CD14-positive monocyte (primary cell): ENCODE measurements at regions not wholly inside any gene's neighbourhood (a gene's known extent, or its start where the extent isn't known, plus 50 kb on each side); places are given as distances from the start of the nearest gene placed in this dataset.

Experiments
- DNase-seq, 3 donors: peaks; one replicate each; pipeline ENCODE4 v3.0.0-alpha.2; 2011 to 2022
- H2AFZ ChIP-seq: 2 replicates; pipeline ENCODE4 v1.6.0; 2012; ENCODE audit warnings: mild to moderate bottlenecking, low read depth, low read length, inconsistent platforms; ENCODE audit not compliant: insufficient read depth, poor library complexity, severe bottlenecking
- H3K27ac ChIP-seq, 2 donors: 1 replicate in 1 of 2; 2 replicates in 1 of 2; pipeline ENCODE4 v1.5.1; 2012 to 2013; ENCODE audit warnings: low read length in 2 of 2, control low read depth in 1 of 2, inconsistent platforms in 1 of 2, low read depth in 1 of 2, mild to moderate bottlenecking in 1 of 2
- H3K27me3 ChIP-seq, 2 donors: one replicate each; pipeline versions ENCODE4 v1.6.0 to v1.6.1; 2011 to 2013; ENCODE audit warnings: low read length in 2 of 2; ENCODE audit not compliant: control insufficient read depth in 2 of 2, insufficient read depth in 2 of 2
- H3K36me3 ChIP-seq, 2 donors: replicated peaks in 1 of 2; 1 replicate in 1 of 2; 2 replicates in 1 of 2; pipeline versions ENCODE4 v1.5.1 to v1.6.1; 2012 to 2013; ENCODE audit warnings: low read length in 2 of 2, control low read depth in 1 of 2, inconsistent platforms in 1 of 2, mild to moderate bottlenecking in 1 of 2; ENCODE audit not compliant: insufficient read depth in 2 of 2, control insufficient read depth in 1 of 2
- H3K4me1 ChIP-seq, 2 donors: 1 replicate in 1 of 2; 2 replicates in 1 of 2; pipeline versions ENCODE4 v1.5.1 to v1.6.1; 2012 to 2013; ENCODE audit warnings: low read length in 2 of 2, control low read depth in 1 of 2, inconsistent platforms in 1 of 2, mild to moderate bottlenecking in 1 of 2, moderate library complexity in 1 of 2; ENCODE audit not compliant: insufficient read depth in 2 of 2, control insufficient read depth in 1 of 2
- H3K4me2 ChIP-seq: replicated peaks from 2 replicates; pipeline ENCODE3; 2012; ENCODE audit warnings: low read length, moderate library complexity, mild to moderate bottlenecking; ENCODE audit not compliant: poor library complexity, severe bottlenecking; ENCODE audit errors: extremely low read depth
- H3K4me3 ChIP-seq, 3 experiments: fragments of 200-600 bp in 1 of 3; sonication (generic) in 1 of 3; replicated peaks in 1 of 3; 1 replicate in 2 of 3; 2 replicates in 1 of 3; pipeline ENCODE4 v1.5.1; 2011 to 2013; ENCODE audit warnings: low read length in 3 of 3, mild to moderate bottlenecking in 3 of 3, control low read depth in 2 of 3, low read depth in 2 of 3, inconsistent platforms in 1 of 3, moderate library complexity in 1 of 3
- H3K79me2 ChIP-seq: 2 replicates; pipeline ENCODE4 v1.6.0; 2012; ENCODE audit warnings: mild to moderate bottlenecking, control low read depth, inconsistent platforms, low read length, moderate library complexity; ENCODE audit not compliant: insufficient read depth
- H3K9ac ChIP-seq: 2 replicates; pipeline ENCODE4 v1.6.0; 2017; ENCODE audit warnings: low read length, mild to moderate bottlenecking; ENCODE audit not compliant: insufficient read depth, poor library complexity, severe bottlenecking
- H3K9me3 ChIP-seq, 2 donors: replicated peaks in 1 of 2; 1 replicate in 1 of 2; 2 replicates in 1 of 2; pipeline versions ENCODE4 v1.5.1 to v1.6.1; 2012 to 2013; ENCODE audit warnings: low read length in 2 of 2, control low read depth in 1 of 2; ENCODE audit not compliant: control insufficient read depth in 1 of 2, insufficient read depth in 1 of 2
- H4K20me1 ChIP-seq: 2 replicates; pipeline ENCODE4 v1.6.0; 2012; ENCODE audit warnings: mild to moderate bottlenecking, low read length, control low read depth, moderate library complexity; ENCODE audit not compliant: insufficient read depth
- H3K27ac Mint-ChIP-seq, 7 donors: one replicate each; pipeline ENCODE4 v1.8.0; 2020; ENCODE audit warnings: mild to moderate bottlenecking in 7 of 7, mixed read lengths in 7 of 7, moderate library complexity in 6 of 7, inconsistent platforms in 2 of 7
- H3K27me3 Mint-ChIP-seq, 3 donors: one replicate each; pipeline ENCODE4 v1.8.0; 2021 to 2022; ENCODE audit warnings: low read depth in 3 of 3, mild to moderate bottlenecking in 3 of 3, mixed read lengths in 3 of 3, moderate library complexity in 3 of 3, inconsistent platforms in 1 of 3
- H3K36me3 Mint-ChIP-seq, 2 donors: one replicate each; pipeline ENCODE4 v1.8.0; 2020; ENCODE audit warnings: mixed read lengths in 2 of 2, inconsistent platforms in 1 of 2, mild to moderate bottlenecking in 1 of 2
- H3K4me1 Mint-ChIP-seq: one replicate; pipeline ENCODE4 v1.8.0; 2020; ENCODE audit warnings: mild to moderate bottlenecking, mixed read lengths
- H3K4me3 Mint-ChIP-seq, 2 donors: one replicate each; pipeline ENCODE4 v1.8.0; 2020; ENCODE audit warnings: mild to moderate bottlenecking in 2 of 2, mixed read lengths in 2 of 2, moderate library complexity in 1 of 2
- H3K9me3 Mint-ChIP-seq, 7 donors: one replicate each; pipeline ENCODE4 v1.8.0; 2020 to 2022; ENCODE audit warnings: mixed read lengths in 7 of 7, mild to moderate bottlenecking in 6 of 7, moderate library complexity in 6 of 7, inconsistent platforms in 2 of 7
- WGBS: methylation state at CpG from one replicate; pipeline ENCODE4 v1.1.5; 2013; ENCODE audit warnings: missing lambda C conversion rate; ENCODE audit not compliant: insufficient coverage; 5-methylcytosine and 5-hydroxymethylcytosine counted together
- intact Hi-C, 2 donors: fragments of 100-400 bp; cut with micrococcal nuclease; formaldehyde crosslinking; loops; one replicate each; pipeline versions ENCODE4 v1.15.0 to v1.15.1; 2023
- TF ChIP-seq, protein P1 (sequence below): fragments of 200-600 bp; IDR thresholded peaks from one replicate; pipeline ENCODE4 v1.8.0; 2022; ENCODE audit warnings: antibody characterized with exemption, mild to moderate bottlenecking

DNA sequence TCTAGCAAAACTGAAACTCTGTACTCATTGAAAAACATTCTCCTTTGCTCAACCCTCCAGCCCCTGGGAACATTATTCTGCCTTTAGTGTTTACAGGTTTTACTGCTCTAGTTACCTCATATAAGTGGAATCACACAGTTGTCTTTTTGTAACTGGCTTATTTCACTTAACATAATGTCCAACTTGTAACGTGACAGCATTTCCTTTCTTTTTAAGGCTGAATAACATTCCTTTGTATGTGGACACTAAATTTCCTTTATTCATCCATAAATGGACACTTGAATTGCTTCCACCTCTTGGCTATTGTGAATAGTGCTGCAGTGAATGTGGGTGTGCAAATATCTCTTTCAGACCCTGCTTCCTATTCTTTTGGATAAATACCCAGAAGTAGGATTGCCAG lies 144.9 kb downstream of the ACTR3 start:
- Histone ChIP-seq H3K36me3 (no peaks in the 10 kb centered on the region), H4K20me1 (no peaks in the 10 kb centered on the region), H3K79me2 (no peaks in the 10 kb centered on the region), H2AFZ (no peak overlapping the region), H3K27ac (no peak overlapping the region), H3K27me3 (no peaks in the 10 kb centered on the region), H3K4me3 (no peak overlapping the region), H3K4me2 (no peak overlapping the region), H3K9ac (no peak overlapping the region), H3K9me3 (no peaks in the 10 kb centered on the region), H3K4me1 (no peaks in the 10 kb centered on the region)
- H3K9me3 Mint-ChIP-seq: peaks cover 0 to 11% (median 4%) of the 10 kb centered on the region in 7 donors
- no peaks in the 10 kb centered on the region for H3K36me3 Mint-ChIP-seq
- intact Hi-C loops: no loop called here
- no peak overlapping the region for H3K27ac Mint-ChIP-seq
- H3K4me3 Mint-ChIP-seq: no peak overlapping the region
- TF ChIP-seq, protein P1, sequence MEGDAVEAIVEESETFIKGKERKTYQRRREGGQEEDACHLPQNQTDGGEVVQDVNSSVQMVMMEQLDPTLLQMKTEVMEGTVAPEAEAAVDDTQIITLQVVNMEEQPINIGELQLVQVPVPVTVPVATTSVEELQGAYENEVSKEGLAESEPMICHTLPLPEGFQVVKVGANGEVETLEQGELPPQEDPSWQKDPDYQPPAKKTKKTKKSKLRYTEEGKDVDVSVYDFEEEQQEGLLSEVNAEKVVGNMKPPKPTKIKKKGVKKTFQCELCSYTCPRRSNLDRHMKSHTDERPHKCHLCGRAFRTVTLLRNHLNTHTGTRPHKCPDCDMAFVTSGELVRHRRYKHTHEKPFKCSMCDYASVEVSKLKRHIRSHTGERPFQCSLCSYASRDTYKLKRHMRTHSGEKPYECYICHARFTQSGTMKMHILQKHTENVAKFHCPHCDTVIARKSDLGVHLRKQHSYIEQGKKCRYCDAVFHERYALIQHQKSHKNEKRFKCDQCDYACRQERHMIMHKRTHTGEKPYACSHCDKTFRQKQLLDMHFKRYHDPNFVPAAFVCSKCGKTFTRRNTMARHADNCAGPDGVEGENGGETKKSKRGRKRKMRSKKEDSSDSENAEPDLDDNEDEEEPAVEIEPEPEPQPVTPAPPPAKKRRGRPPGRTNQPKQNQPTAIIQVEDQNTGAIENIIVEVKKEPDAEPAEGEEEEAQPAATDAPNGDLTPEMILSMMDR: no peak
- peaks cover 8 to 15% (median 10%) of the 10 kb centered on the region in 3 donors for H3K27me3 Mint-ChIP-seq
- DNase-seq: no peak
- no CpG with 5 or more reads among the region's 1 CpG for WGBS
- no peaks in the 10 kb centered on the region for H3K4me1 Mint-ChIP-seq

- intact Hi-C loops: no loop called here
- Mint-ChIP-seq H3K27ac (no peak overlapping the region), H3K36me3 (no peaks in the 10 kb centered on the region), H3K27me3 (peaks cover 2 to 11% (median 7%) of the 10 kb centered on the region in 3 donors), H3K4me1 (no peaks in the 10 kb centered on the region), H3K9me3 (peaks cover 0 to 5% (median 4%) of the 10 kb centered on the region in 7 donors), H3K4me3 (no peak overlapping the region)
- Histone ChIP-seq H3K79me2 (no peaks in the 10 kb centered on the region), H3K4me1 (no peaks in the 10 kb centered on the region), H3K4me3 (no peak overlapping the region), H3K9me3 (no peaks in the 10 kb centered on the region), H3K27ac (no peak overlapping the region), H3K27me3 (no peaks in the 10 kb centered on the region), H2AFZ (no peak overlapping the region), H3K9ac (no peak overlapping the region), H3K4me2 (no peak overlapping the region), H3K36me3 (no peaks in the 10 kb centered on the region), H4K20me1 (no peaks in the 10 kb centered on the region)
- DNase-seq: no peak
- no CpG with 5 or more reads among the region's 3 CpGs for WGBS
- TF ChIP-seq, protein P1: no peak
Measured at GRCh38 chr2:114038710-114039109, 148.8 kb downstream of the ACTR3 start.
